ENCODE measurements at regions not wholly inside any gene's neighbourhood (a gene's known extent, or its start where the extent isn't known, plus 50 kb on each side); places are given as distances from the start of the nearest gene placed in this dataset.

DNA sequence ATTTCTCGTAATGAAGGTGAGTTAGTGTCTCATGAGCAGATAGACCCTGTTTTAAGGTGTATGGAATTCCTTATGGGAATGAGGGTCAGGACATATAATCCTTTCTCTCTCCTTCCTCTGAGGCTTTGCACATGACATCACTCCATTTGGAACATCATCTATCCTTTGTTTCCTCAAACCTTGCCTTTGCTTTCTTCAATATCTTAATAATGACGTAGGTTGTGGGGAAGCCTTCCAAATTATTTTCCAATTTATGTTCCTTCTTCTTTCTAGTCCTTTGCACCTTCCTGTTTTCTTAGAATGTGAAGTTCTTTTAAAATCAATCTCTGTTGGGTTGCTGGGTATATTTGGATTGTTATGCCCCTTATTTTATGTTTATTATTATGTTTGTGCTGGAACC, 502.9 kb upstream of the STXBP6 start:
- Histone ChIP-seq H3K4me1 (no peaks in the 10 kb centered on the region), H3K27me3 (no peaks in the 10 kb centered on the region), H3K9me3 (no peaks in the 10 kb centered on the region), H3K4me3 (no peak overlapping the region), H3K27ac (no peak overlapping the region), H3K36me3 (no peaks in the 10 kb centered on the region)
- intact Hi-C loops (cut with DNase I): no loop called here
- no peak for DNase-seq (ENCODE audit: low spot score in 2 of 2)
- no peak for TF ChIP-seq CTCF (IDR thresholded peaks at IDR 0.05)

- intact Hi-C loops (cut with DNase I): no loop called here
- no peak overlapping the region for H3K4me3 ChIP-seq
- DNase-seq (ENCODE audit: low spot score in 2 of 2): no peak
These were observed 501.7 kb upstream of the STXBP6 start for GRCh38 chr14:25551674-25552073.

GRCh38 chr14:25546826-25547225, 496.9 kb upstream of the STXBP6 start:
- Histone ChIP-seq H3K9me3 (no peaks in the 10 kb centered on the region), H3K27ac (no peak overlapping the region), H3K4me1 (no peaks in the 10 kb centered on the region), H3K36me3 (no peaks in the 10 kb centered on the region), H3K27me3 (no peaks in the 10 kb centered on the region), H3K4me3 (no peak overlapping the region)
- intact Hi-C loops (cut with DNase I): no loop called here
- TF ChIP-seq CTCF (IDR thresholded peaks at IDR 0.05): no peak
- no peak for DNase-seq (ENCODE audit: low spot score in 2 of 2)

More at GRCh38 chr14:25551674-25552073, 501.7 kb upstream of the STXBP6 start:
- no peak for TF ChIP-seq CTCF (IDR thresholded peaks at IDR 0.05)
- no peaks in the 10 kb centered on the region for H3K27me3 ChIP-seq
- no peaks in the 10 kb centered on the region for H3K9me3 ChIP-seq
- H3K36me3 ChIP-seq: no peaks in the 10 kb centered on the region
- no peaks in the 10 kb centered on the region for H3K4me1 ChIP-seq
- H3K27ac ChIP-seq: no peak overlapping the region

- no peaks in the 10 kb centered on the region for H3K36me3 ChIP-seq
- intact Hi-C loops (cut with DNase I): no loop called here
These were observed 488.0 kb upstream of the STXBP6 start for GRCh38 chr14:25537846-25538455.

GRCh38 chr14:25526290-25526689, 476.3 kb upstream of the STXBP6 start:
- Histone ChIP-seq H3K27me3 (no peaks in the 10 kb centered on the region), H3K9me3 (no peaks in the 10 kb centered on the region), H3K27ac (no peak overlapping the region), H3K4me3 (no peak overlapping the region), H3K36me3 (no peaks in the 10 kb centered on the region), H3K4me1 (no peaks in the 10 kb centered on the region)
- TF ChIP-seq CTCF (IDR thresholded peaks at IDR 0.05): no peak
- DNase-seq (ENCODE audit: low spot score in 2 of 2): no peak
- intact Hi-C loops (cut with DNase I): no loop called here

More at GRCh38 chr14:25537846-25538455, 488.0 kb upstream of the STXBP6 start:
- no peak overlapping the region for H3K27ac ChIP-seq
- TF ChIP-seq CTCF (IDR thresholded peaks at IDR 0.05): peak in 1 of 3 experiments; percentile 33
- no peaks in the 10 kb centered on the region for H3K9me3 ChIP-seq
- no peak overlapping the region for H3K4me3 ChIP-seq
- H3K4me1 ChIP-seq: no peaks in the 10 kb centered on the region
- H3K27me3 ChIP-seq: no peaks in the 10 kb centered on the region
- no peak for DNase-seq (ENCODE audit: low spot score in 2 of 2)

GRCh38 chr14:25522926-25523325, 473.0 kb upstream of the STXBP6 start:
- Histone ChIP-seq H3K27me3 (no peaks in the 10 kb centered on the region), H3K36me3 (no peaks in the 10 kb centered on the region), H3K4me1 (no peaks in the 10 kb centered on the region), H3K9me3 (no peaks in the 10 kb centered on the region), H3K4me3 (no peak overlapping the region), H3K27ac (no peak overlapping the region)
- intact Hi-C loops (cut with DNase I): no loop called here
- TF ChIP-seq CTCF (IDR thresholded peaks at IDR 0.05): no peak
- no peak for DNase-seq (ENCODE audit: low spot score in 2 of 2)

All from ascending aorta (tissue), 2 donors.